HepG2 (cell line): ENCODE measurements at regions not wholly inside any gene's neighbourhood (a gene's known extent, or its start where the extent isn't known, plus 50 kb on each side); places are given as distances from the start of the nearest gene placed in this dataset.
"Not testable (repeated sequence)": the region's sequence is repeated elsewhere in the genome, so short reads cannot be mapped to it uniquely, and the experiment has no call there.

Experiments
- ATAC-seq: fragments of 200-7000 bp; cut with Tn5 transposase; 3 replicates; pipeline ENCODE4 v1.9.1; 2020; ENCODE audit warnings: mild to moderate bottlenecking, moderate library complexity
- BruUV-seq: library from RNA; stranded (reverse); fragments of 400-500 nt; replicated peaks from 2 replicates; lab custom pipeline; 2021; lab: Mats Ljungman, UMichigan
- CTCF ChIA-PET: fragments of 300-600 bp; formaldehyde crosslinking; extraction: SDS; loops from one replicate; lab custom pipeline; 2021; ENCODE audit warnings: low total read pairs, inconsistent platforms, low intra/inter-chr PET ratio; lab: Yijun Ruan, JAX
- POLR2A ChIA-PET: fragments of 350-600 bp; sonication (Branson Sonifier 250); formaldehyde crosslinking; loops from one replicate; lab custom pipeline; 2020; ENCODE audit warnings: antibody characterized with exemption, inconsistent platforms; lab: Yijun Ruan, JAX
- DNase-seq: peaks from one replicate; pipeline ENCODE4 v3.0.0-alpha.2; 2015; ENCODE audit warnings: low spot score
- FAIRE-seq: peaks from 3 replicates; lab custom pipeline; 2011; peaks lifted over from hg19 to GRCh38; lab: Jason Lieb, UNC
- H2AFZ ChIP-seq: one replicate; pipeline ENCODE4 v1.6.1; 2011; ENCODE audit warnings: low read length, inconsistent platforms
- H3K27ac ChIP-seq: fragments of 300-600 bp; 3 replicates; pipeline ENCODE4 v1.8.0; 2011; ENCODE audit warnings: mixed run types, mild to moderate bottlenecking, mixed read lengths, low read length, inconsistent platforms; ENCODE audit not compliant: insufficient read depth; ENCODE audit errors: extremely low read length
- H3K27me3 ChIP-seq, 2 experiments: fragments of 200-600 bp in 1 of 2; 2 replicates in 1 of 2; 3 replicates in 1 of 2; pipeline versions ENCODE4 v1.6.0 to v1.8.0; 2011; ENCODE audit warnings: low read length in 2 of 2, mild to moderate bottlenecking in 2 of 2, moderate library complexity in 2 of 2, inconsistent platforms in 1 of 2; ENCODE audit not compliant: insufficient read depth in 2 of 2, control insufficient read depth in 1 of 2
- H3K36me3 ChIP-seq, 2 experiments: fragments of 200-600 bp in 1 of 2; replicated peaks in 1 of 2; 2 replicates in 1 of 2; 3 replicates in 1 of 2; pipeline versions ENCODE4 v1.5.1 to v1.8.0; 2011; ENCODE audit warnings: low read length in 2 of 2, inconsistent platforms in 1 of 2; ENCODE audit not compliant: insufficient read depth in 2 of 2, control insufficient read depth in 1 of 2
- H3K4me1 ChIP-seq: 2 replicates; pipeline ENCODE4 v1.5.1; 2012; ENCODE audit warnings: low read length, inconsistent platforms; ENCODE audit not compliant: insufficient read depth
- H3K4me2 ChIP-seq: 2 replicates; pipeline ENCODE4 v1.6.0; 2011; ENCODE audit warnings: low read depth, low read length, inconsistent platforms
- H3K4me3 ChIP-seq, 3 experiments: fragments of 200-600 bp in 1 of 3; sonication (generic), shearing (Covaris generic) in 1 of 3; replicated peaks in 1 of 3; 2 replicates each; pipeline ENCODE4 v1.5.1; 2011 to 2016; ENCODE audit warnings: low read length in 3 of 3, inconsistent platforms in 2 of 3, low read depth in 2 of 3, mild to moderate bottlenecking in 2 of 3, control low read depth in 1 of 3, mixed read lengths in 1 of 3; ENCODE audit not compliant: insufficient read depth in 1 of 3
- H3K79me2 ChIP-seq: one replicate; pipeline ENCODE4 v1.6.1; 2011; ENCODE audit warnings: low read length, inconsistent platforms; ENCODE audit not compliant: insufficient read depth
- H3K9ac ChIP-seq: 2 replicates; pipeline ENCODE4 v1.6.0; 2011; ENCODE audit warnings: mild to moderate bottlenecking, low read depth, low read length, inconsistent platforms; ENCODE audit not compliant: insufficient read depth
- H3K9me3 ChIP-seq: 2 replicates; pipeline ENCODE4 v1.5.1; 2012; ENCODE audit warnings: mild to moderate bottlenecking, low read length
- H4K20me1 ChIP-seq: 2 replicates; pipeline ENCODE4 v1.6.0; 2011; ENCODE audit warnings: inconsistent platforms, mild to moderate bottlenecking, low read length, moderate library complexity; ENCODE audit not compliant: insufficient read depth
- WGBS: methylation state at CpG from one replicate; pipeline ENCODE4 v1.1.6; 2017; ENCODE audit warnings: low lambda C conversion rate; 5-methylcytosine and 5-hydroxymethylcytosine counted together
- in situ Hi-C: cut with HindIII; loops from 2 replicates; pipeline ENCODE4 v1.10.0; 2017; ENCODE audit warnings: low pct_unique_long_range_greater_than_20kb; ENCODE audit not compliant: extremely low pct_ligation_motif_present
- intact Hi-C: fragments of 100-400 bp; cut with micrococcal nuclease; formaldehyde crosslinking; loops from one replicate; pipeline ENCODE4 v1.10.0; 2022; ENCODE audit not compliant: unreplicated experiment

DNA sequence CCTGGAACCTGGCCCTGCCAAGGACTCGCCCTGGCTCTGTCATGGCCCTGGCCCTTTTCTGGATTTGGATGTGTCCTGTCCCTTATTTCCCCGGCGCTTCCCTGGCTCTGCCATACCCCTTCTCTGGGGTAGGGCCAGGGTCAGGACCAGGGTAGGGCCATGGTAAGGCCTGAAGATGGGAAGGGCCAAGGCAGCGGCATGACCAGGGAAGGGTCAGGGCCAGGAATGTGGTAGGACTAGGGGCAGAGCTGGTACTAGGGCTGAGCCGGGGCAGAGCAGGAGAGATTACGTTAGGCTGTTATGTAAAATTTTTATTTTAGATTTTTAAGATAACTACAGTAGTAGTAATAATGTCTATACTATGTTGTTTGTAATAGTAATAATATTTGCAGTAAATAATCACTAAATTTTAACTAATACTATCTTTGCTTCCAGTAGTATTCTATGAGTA, 236.6 kb downstream of the GOLGA6L6 start:
- FAIRE-seq, H3K4me1 ChIP-seq, H3K4me2 ChIP-seq, H3K27me3 ChIP-seq, H3K79me2 ChIP-seq, POLR2A ChIA-PET, H3K36me3 ChIP-seq, CTCF ChIA-PET, DNase-seq, H3K27ac ChIP-seq, intact Hi-C loops, in situ Hi-C loops, H3K9ac ChIP-seq, BruUV-seq, H2AFZ ChIP-seq, H3K4me3 ChIP-seq, ATAC-seq, H4K20me1 ChIP-seq: not testable (repeated sequence)
- H3K9me3 ChIP-seq: peaks cover 57% of the 10 kb centered on the region
- WGBS: 63% methylated on average over 5 of the region's 6 CpGs

DNA sequence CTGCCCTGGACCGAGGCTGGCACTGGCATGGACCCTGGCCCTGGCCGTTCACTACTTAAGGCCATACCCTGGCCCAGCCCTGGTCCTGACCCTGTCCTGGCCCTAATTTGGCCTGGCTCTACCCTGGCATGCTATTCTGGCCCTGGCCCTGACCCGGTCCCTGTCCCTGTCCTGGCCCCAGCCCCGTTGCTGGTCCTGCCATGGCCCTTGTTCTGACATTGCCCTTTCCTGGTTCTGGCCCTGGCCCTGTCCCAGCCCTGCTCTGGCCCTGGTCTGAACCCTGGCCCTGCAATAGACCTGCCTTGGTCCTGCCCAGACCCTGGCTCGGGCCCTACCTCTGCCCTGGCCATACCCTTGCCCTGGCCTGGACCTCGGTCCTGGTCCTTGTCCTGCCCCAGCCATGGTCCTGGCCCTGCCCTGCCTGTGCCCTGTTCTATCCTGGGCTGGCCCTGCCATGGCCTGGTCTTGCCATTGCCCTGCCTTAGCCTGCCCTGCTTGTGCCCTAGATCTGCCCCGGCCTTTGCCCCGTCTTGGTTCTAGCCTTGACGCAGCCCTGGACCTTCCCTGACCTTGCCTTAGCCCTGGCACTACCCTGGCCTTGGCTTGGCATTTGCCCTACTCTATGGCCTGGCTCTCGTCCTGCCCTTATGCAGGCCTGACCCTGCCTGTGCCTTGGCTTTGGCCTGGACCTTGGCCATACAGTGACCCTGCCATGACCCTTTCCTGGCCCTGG, 237.2 kb downstream of the GOLGA6L6 start:
- DNase-seq, intact Hi-C loops, H3K36me3 ChIP-seq, H3K27ac ChIP-seq, FAIRE-seq, H3K4me1 ChIP-seq, H3K9ac ChIP-seq, H3K4me3 ChIP-seq, H4K20me1 ChIP-seq, BruUV-seq, ATAC-seq, POLR2A ChIA-PET, H3K27me3 ChIP-seq, H2AFZ ChIP-seq, H3K79me2 ChIP-seq, CTCF ChIA-PET, in situ Hi-C loops, H3K4me2 ChIP-seq: not testable (repeated sequence)
- WGBS: 0% methylated on average over 7 of the region's 10 CpGs
- peaks cover 51% of the 10 kb centered on the region for H3K9me3 ChIP-seq

DNA sequence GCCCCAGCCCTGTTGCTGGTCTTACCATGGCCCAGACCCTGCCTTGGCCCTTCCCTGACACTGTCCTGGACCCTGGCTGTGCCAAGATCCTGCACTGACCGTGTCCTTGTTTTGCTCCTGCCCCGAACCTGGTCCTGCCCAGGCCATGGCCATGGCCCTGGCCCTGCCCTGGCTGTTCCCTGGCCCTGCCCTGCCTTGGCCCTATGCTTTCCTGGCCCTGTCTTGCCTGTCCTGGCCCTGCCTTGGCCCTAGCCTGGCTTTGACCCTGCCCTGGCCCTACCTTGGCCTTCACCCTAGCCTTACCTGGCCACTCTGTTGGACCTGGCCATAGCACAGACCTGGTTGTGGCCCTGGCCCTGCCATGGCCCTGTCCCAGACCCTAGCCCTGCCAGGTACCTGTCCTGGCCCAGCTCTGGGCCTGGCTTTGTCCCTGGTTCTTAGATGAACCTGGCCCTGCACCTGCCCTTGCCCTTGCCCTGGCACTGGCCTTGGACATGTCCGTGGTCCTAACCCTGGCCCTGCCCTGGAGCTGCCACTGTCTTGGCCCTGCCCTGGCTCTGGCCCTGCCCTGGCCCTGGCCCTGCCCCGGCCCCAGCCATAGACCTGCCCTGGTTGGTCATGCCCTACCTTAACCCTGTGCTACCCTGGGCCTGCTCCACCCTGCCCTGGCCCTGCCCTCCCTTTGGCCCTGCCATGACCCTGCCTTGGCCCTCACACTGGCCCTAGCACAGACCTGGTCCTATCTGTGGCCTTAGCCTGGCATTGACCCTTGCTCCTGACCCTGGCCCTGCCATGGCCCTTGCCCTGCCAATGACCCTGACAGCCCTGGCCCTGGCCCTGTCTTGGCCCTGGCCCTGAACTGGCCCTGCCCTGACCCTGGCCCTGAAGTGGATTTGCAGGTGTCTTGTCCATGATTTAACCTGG, 238.1 kb downstream of the GOLGA6L6 start:
- H3K27ac ChIP-seq, H4K20me1 ChIP-seq, DNase-seq, H3K4me3 ChIP-seq, H3K4me2 ChIP-seq, CTCF ChIA-PET, intact Hi-C loops, H3K79me2 ChIP-seq, H2AFZ ChIP-seq, in situ Hi-C loops, POLR2A ChIA-PET, FAIRE-seq, H3K27me3 ChIP-seq, H3K9ac ChIP-seq, BruUV-seq, ATAC-seq, H3K36me3 ChIP-seq, H3K4me1 ChIP-seq: not testable (repeated sequence)
- H3K9me3 ChIP-seq: peaks cover 42% of the 10 kb centered on the region
- 0% methylated on average over 2 of the region's 4 CpGs for WGBS
